Subcutaneous abdominal adipose tissue (tissue), 5 donors: ENCODE measurements at regions not wholly inside any gene's neighbourhood (a gene's known extent, or its start where the extent isn't known, plus 50 kb on each side); places are given as distances from the start of the nearest gene placed in this dataset.

Experiments
- H3K27ac ChIP-seq: one replicate; pipeline ENCODE4 v1.7.0; 2013; ENCODE audit warnings: low read depth, mild to moderate bottlenecking, inconsistent platforms, low read length, moderate library complexity
- H3K27me3 ChIP-seq, 5 donors: one replicate each; pipeline ENCODE4 v1.7.0; 2013; ENCODE audit warnings: low read length in 5 of 5, inconsistent platforms in 1 of 5; ENCODE audit not compliant: control insufficient read depth in 5 of 5, insufficient read depth in 4 of 5
- H3K36me3 ChIP-seq, 5 donors: one replicate each; pipeline ENCODE4 v1.7.0; 2013; ENCODE audit warnings: low read length in 5 of 5; ENCODE audit not compliant: control insufficient read depth in 5 of 5, insufficient read depth in 5 of 5
- H3K4me1 ChIP-seq, 5 donors: one replicate each; pipeline ENCODE4 v1.7.0; 2013; ENCODE audit warnings: low read length in 5 of 5, mild to moderate bottlenecking in 3 of 5, moderate library complexity in 1 of 5; ENCODE audit not compliant: control insufficient read depth in 5 of 5, insufficient read depth in 5 of 5
- H3K4me3 ChIP-seq, 5 donors: one replicate each; pipeline ENCODE4 v1.7.0; 2013; ENCODE audit warnings: low read length in 5 of 5, low read depth in 1 of 5
- H3K9ac ChIP-seq, 5 donors: one replicate each; pipeline ENCODE4 v1.7.0; 2013; ENCODE audit warnings: low read length in 5 of 5, mild to moderate bottlenecking in 4 of 5, moderate library complexity in 3 of 5
- H3K9me3 ChIP-seq, 5 donors: one replicate each; pipeline ENCODE4 v1.7.0; 2013; ENCODE audit warnings: low read length in 5 of 5; ENCODE audit not compliant: control insufficient read depth in 5 of 5
- donor health status: healthy.
- donor health status: healthy.
- donor health status: healthy.
- donor health status: healthy.
- donor health status: healthy.

- Histone ChIP-seq H3K27me3 (no peaks in the 10 kb centered on the region), H3K27ac (no peak overlapping the region), H3K4me1 (peaks cover 0 to 11% (median 0%) of the 10 kb centered on the region in 5 donors), H3K4me3 (no peak overlapping the region), H3K9ac (no peak overlapping the region), H3K9me3 (no peaks in the 10 kb centered on the region), H3K36me3 (no peaks in the 10 kb centered on the region)
Measured at GRCh38 chr1:168966217-168966616, 140.3 kb upstream of the ATP1B1 start.

GRCh38 chr1:168966636-168967035 is 139.9 kb upstream of the ATP1B1 start:
- Histone ChIP-seq H3K4me3 (no peak overlapping the region), H3K9me3 (no peaks in the 10 kb centered on the region), H3K27me3 (no peaks in the 10 kb centered on the region), H3K4me1 (peaks cover 0 to 14% (median 0%) of the 10 kb centered on the region in 5 donors), H3K36me3 (no peaks in the 10 kb centered on the region), H3K27ac (no peak overlapping the region), H3K9ac (no peak overlapping the region)

- Histone ChIP-seq H3K4me1 (peaks cover 0 to 9% (median 0%) of the 10 kb centered on the region in 5 donors), H3K4me3 (no peak overlapping the region), H3K27me3 (no peaks in the 10 kb centered on the region), H3K9me3 (no peaks in the 10 kb centered on the region), H3K36me3 (no peaks in the 10 kb centered on the region), H3K9ac (no peak overlapping the region), H3K27ac (no peak overlapping the region)
Measured at GRCh38 chr1:168970926-168971659, 135.4 kb upstream of the ATP1B1 start.

GRCh38 chr1:168972225-168972624 is 134.3 kb upstream of the ATP1B1 start:
- Histone ChIP-seq H3K27ac (no peak overlapping the region), H3K9ac (no peak overlapping the region), H3K9me3 (no peaks in the 10 kb centered on the region), H3K36me3 (no peaks in the 10 kb centered on the region), H3K4me3 (no peak overlapping the region), H3K4me1 (peaks cover 0 to 9% (median 0%) of the 10 kb centered on the region in 5 donors), H3K27me3 (no peaks in the 10 kb centered on the region)

DNA sequence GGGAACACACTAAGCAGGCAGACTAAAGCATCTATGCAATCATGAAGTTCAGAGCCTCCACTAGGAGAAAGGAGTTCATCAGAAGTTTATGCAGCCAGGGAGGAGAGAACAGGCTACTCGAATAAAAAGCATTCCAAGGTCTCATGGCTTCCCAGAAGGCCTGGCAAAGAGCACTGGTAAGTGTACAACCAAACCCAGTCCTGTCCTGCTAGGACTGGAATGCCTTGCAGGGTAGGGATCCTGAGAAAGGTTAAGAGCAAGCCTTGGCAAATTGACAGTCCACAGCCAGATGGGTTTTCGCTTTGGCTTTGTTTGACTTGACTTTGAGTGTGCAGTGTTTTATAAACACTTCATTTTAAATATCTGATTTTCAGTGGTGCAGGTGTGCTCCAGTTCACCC is 133.6 kb upstream of the ATP1B1 start:
- no peaks in the 10 kb centered on the region for H3K27me3 ChIP-seq
- no peak overlapping the region for H3K4me3 ChIP-seq
- peaks cover 0 to 9% (median 0%) of the 10 kb centered on the region in 5 donors for H3K4me1 ChIP-seq
- H3K36me3 ChIP-seq: no peaks in the 10 kb centered on the region
- no peak overlapping the region for H3K9ac ChIP-seq
- H3K9me3 ChIP-seq: no peaks in the 10 kb centered on the region
- H3K27ac ChIP-seq: no peak overlapping the region

- H3K9me3 ChIP-seq: no peaks in the 10 kb centered on the region
- no peaks in the 10 kb centered on the region for H3K27me3 ChIP-seq
- no peak overlapping the region for H3K4me3 ChIP-seq
- H3K4me1 ChIP-seq: peaks cover 0 to 9% (median 0%) of the 10 kb centered on the region in 5 donors
- H3K36me3 ChIP-seq: no peaks in the 10 kb centered on the region
- H3K9ac ChIP-seq: no peak overlapping the region
- H3K27ac ChIP-seq: no peak overlapping the region
Measured at GRCh38 chr1:168974117-168974516, 132.4 kb upstream of the ATP1B1 start.

GRCh38 chr1:168974611-168975010 is 131.9 kb upstream of the ATP1B1 start:
- Histone ChIP-seq H3K9me3 (no peaks in the 10 kb centered on the region), H3K4me1 (peaks cover 0 to 9% (median 0%) of the 10 kb centered on the region in 5 donors), H3K27me3 (no peaks in the 10 kb centered on the region), H3K27ac (no peak overlapping the region), H3K36me3 (no peaks in the 10 kb centered on the region), H3K9ac (no peak overlapping the region), H3K4me3 (no peak overlapping the region)

- Histone ChIP-seq H3K4me1 (peaks cover 0 to 4% (median 0%) of the 10 kb centered on the region in 5 donors), H3K4me3 (no peak overlapping the region), H3K27me3 (no peaks in the 10 kb centered on the region), H3K9ac (no peak overlapping the region), H3K9me3 (no peaks in the 10 kb centered on the region), H3K36me3 (no peaks in the 10 kb centered on the region), H3K27ac (no peak overlapping the region)
Measured at GRCh38 chr1:168976267-168976666, 130.2 kb upstream of the ATP1B1 start.

- Histone ChIP-seq H3K36me3 (no peaks in the 10 kb centered on the region), H3K9ac (no peak overlapping the region), H3K27ac (no peak overlapping the region), H3K9me3 (no peaks in the 10 kb centered on the region), H3K4me3 (no peak overlapping the region), H3K4me1 (peaks cover 0 to 4% (median 0%) of the 10 kb centered on the region in 5 donors), H3K27me3 (no peaks in the 10 kb centered on the region)
Measured at GRCh38 chr1:168977618-168978017, 128.9 kb upstream of the ATP1B1 start.

GRCh38 chr1:168979276-168979675 is 127.2 kb upstream of the ATP1B1 start:
- Histone ChIP-seq H3K4me1 (peaks cover 0 to 4% (median 0%) of the 10 kb centered on the region in 5 donors), H3K9ac (no peak overlapping the region), H3K36me3 (no peaks in the 10 kb centered on the region), H3K27me3 (no peaks in the 10 kb centered on the region), H3K9me3 (no peaks in the 10 kb centered on the region), H3K27ac (no peak overlapping the region), H3K4me3 (no peak overlapping the region)
